ENCODE measurements at regions not wholly inside any gene's neighbourhood (a gene's known extent, or its start where the extent isn't known, plus 50 kb on each side); places are given as distances from the start of the nearest gene placed in this dataset.

DNA sequence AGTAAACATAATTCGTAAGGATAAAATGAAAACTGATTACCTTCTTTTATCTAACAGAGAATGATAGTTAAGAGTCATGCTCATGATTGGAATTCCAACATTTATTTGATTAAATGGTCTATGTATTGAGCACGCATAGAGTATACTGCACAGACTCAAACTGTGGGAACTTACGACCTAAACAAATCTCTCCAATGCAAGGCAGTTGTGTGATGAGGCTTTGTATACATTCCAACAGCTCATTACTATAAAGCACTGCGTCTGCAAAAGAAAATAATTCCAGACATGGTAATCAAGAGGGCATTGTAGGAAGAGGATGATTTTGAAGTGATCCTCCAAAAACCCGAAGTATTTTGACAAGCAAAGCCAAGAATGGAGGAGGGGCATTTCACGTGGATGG lies 169.5 kb downstream of the NUFIP1 start:
- no peak for TF ChIP-seq EZH2 (IDR thresholded peaks at IDR 0.05; ENCODE audit: low read depth)
- TF ChIP-seq, protein P1, sequence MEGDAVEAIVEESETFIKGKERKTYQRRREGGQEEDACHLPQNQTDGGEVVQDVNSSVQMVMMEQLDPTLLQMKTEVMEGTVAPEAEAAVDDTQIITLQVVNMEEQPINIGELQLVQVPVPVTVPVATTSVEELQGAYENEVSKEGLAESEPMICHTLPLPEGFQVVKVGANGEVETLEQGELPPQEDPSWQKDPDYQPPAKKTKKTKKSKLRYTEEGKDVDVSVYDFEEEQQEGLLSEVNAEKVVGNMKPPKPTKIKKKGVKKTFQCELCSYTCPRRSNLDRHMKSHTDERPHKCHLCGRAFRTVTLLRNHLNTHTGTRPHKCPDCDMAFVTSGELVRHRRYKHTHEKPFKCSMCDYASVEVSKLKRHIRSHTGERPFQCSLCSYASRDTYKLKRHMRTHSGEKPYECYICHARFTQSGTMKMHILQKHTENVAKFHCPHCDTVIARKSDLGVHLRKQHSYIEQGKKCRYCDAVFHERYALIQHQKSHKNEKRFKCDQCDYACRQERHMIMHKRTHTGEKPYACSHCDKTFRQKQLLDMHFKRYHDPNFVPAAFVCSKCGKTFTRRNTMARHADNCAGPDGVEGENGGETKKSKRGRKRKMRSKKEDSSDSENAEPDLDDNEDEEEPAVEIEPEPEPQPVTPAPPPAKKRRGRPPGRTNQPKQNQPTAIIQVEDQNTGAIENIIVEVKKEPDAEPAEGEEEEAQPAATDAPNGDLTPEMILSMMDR (conservative IDR thresholded peaks at IDR 0.05) = no peak
